Lower lobe of right lung (tissue), 2 donors: ENCODE measurements at regions not wholly inside any gene's neighbourhood (a gene's known extent, or its start where the extent isn't known, plus 50 kb on each side); places are given as distances from the start of the nearest gene placed in this dataset.

Source experiments
- ATAC-seq, 2 donors: fragments of 200-7000 bp; cut with Tn5 transposase; one replicate each; pipeline ENCODE4 v1.9.1; 2020 to 2022; ENCODE audit warnings: mild to moderate bottlenecking in 2 of 2, moderate library complexity in 2 of 2
- DNase-seq: peaks from one replicate; pipeline ENCODE4 v3.0.0-alpha.2; 2020
- H3K27ac ChIP-seq: fragments of 200-600 bp; one replicate; pipeline ENCODE4 v1.8.0; 2022
- H3K27me3 ChIP-seq: fragments of 200-600 bp; one replicate; pipeline ENCODE4 v1.8.0; 2022; ENCODE audit warnings: low read depth
- H3K36me3 ChIP-seq: fragments of 200-600 bp; one replicate; pipeline ENCODE4 v1.8.0; 2022; ENCODE audit warnings: mild to moderate bottlenecking
- H3K4me1 ChIP-seq: fragments of 200-600 bp; one replicate; pipeline ENCODE4 v1.8.0; 2022
- H3K4me3 ChIP-seq: fragments of 200-600 bp; one replicate; pipeline ENCODE4 v1.8.0; 2022; ENCODE audit warnings: mild to moderate bottlenecking
- H3K9me3 ChIP-seq: fragments of 200-600 bp; one replicate; pipeline ENCODE4 v1.8.0; 2022
- intact Hi-C: fragments of 100-400 bp; cut with DNase I; formaldehyde crosslinking; loops from one replicate; pipeline ENCODE4 v1.11.0; 2022
- TF ChIP-seq, protein P1 (sequence below): fragments of 200-600 bp; IDR thresholded peaks from one replicate; pipeline ENCODE4 v1.8.0; 2022; ENCODE audit warnings: antibody characterized with exemption, mild to moderate bottlenecking
- donor health status: DM: no; HTN: yes; CAD: no; lungs with severe emphysema.

DNA sequence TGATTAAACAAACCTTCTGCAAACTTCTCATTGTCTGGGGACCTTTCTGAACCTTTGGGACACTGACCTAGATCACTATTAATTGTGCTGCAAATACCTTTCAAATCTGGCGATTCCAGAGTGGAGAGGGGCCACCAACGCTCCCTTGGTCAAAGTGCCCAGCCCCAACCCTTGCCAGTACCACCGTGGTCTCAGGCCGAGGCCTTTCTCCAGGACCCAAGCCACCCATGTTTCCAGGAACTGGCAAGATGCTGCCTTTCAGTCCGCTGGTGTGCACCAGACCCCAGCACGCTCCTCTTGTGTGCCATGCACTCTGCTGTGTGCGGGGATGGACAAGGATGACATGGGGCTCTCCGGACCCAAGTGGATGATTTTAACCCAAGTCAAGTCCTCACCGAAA, 91.1 kb upstream of the MGMT start:
- H3K4me1 ChIP-seq = no peaks in the 10 kb centered on the region
- no peaks in the 10 kb centered on the region for H3K9me3 ChIP-seq
- H3K36me3 ChIP-seq = no peaks in the 10 kb centered on the region
- intact Hi-C loops = no loop called here
- no peak overlapping the region for H3K27ac ChIP-seq
- ATAC-seq (no peak), DNase-seq (no peak)
- peaks cover 6% of the 10 kb centered on the region for H3K27me3 ChIP-seq
- no peak overlapping the region for H3K4me3 ChIP-seq
- TF ChIP-seq, protein P1, sequence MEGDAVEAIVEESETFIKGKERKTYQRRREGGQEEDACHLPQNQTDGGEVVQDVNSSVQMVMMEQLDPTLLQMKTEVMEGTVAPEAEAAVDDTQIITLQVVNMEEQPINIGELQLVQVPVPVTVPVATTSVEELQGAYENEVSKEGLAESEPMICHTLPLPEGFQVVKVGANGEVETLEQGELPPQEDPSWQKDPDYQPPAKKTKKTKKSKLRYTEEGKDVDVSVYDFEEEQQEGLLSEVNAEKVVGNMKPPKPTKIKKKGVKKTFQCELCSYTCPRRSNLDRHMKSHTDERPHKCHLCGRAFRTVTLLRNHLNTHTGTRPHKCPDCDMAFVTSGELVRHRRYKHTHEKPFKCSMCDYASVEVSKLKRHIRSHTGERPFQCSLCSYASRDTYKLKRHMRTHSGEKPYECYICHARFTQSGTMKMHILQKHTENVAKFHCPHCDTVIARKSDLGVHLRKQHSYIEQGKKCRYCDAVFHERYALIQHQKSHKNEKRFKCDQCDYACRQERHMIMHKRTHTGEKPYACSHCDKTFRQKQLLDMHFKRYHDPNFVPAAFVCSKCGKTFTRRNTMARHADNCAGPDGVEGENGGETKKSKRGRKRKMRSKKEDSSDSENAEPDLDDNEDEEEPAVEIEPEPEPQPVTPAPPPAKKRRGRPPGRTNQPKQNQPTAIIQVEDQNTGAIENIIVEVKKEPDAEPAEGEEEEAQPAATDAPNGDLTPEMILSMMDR = no peak

DNA sequence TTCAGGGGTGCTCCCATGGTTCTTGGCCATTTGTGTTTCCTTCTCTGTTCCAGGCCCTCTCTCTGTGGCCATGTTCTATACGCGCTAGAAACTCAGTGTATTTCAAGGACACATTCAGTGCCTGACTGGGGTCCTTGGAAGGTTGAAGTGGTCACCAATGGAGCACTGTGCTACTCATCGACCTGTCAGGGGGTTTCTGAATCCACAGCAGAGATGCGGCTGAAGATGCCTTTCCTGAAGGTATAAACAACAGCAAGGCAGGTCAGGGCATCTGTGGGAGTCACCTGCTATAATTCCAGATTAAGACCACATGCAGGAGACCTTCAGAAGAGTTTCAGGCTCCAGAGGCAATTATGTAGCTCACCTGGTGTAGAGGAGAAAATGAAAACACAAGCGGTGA, 86.8 kb upstream of the MGMT start:
- Histone ChIP-seq H3K36me3 (no peaks in the 10 kb centered on the region), H3K4me3 (no peak overlapping the region), H3K27ac (no peak overlapping the region), H3K4me1 (no peaks in the 10 kb centered on the region), H3K27me3 (no peaks in the 10 kb centered on the region), H3K9me3 (no peaks in the 10 kb centered on the region)
- intact Hi-C loops = no loop called here
- TF ChIP-seq, protein P1 = no peak
- DNase-seq (no peak), ATAC-seq (no peak)

DNA sequence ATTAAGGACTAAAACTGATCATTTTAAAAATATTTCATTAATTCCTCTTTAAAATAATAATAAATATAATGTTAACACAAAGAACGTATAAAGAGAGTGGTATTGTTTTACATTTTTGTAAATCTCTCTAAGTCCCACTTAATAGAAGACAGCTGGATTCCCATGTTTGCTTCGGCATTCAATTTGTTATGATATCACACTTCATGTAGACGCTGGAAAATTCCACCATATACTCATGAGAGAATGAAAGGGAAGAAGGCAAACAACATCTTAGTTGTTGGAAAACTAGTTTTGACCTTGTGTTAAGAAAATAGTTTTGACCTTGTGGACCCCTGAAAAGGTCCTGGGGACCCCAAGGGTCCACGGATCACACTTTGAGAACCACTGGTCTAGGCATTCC, 85.3 kb upstream of the MGMT start:
- intact Hi-C loops = no loop called here
- H3K27ac ChIP-seq = no peak overlapping the region
- H3K4me3 ChIP-seq = no peak overlapping the region
- DNase-seq (no peak), ATAC-seq (no peak)
- H3K27me3 ChIP-seq = no peaks in the 10 kb centered on the region
- H3K4me1 ChIP-seq = no peaks in the 10 kb centered on the region
- H3K36me3 ChIP-seq = no peaks in the 10 kb centered on the region
- no peaks in the 10 kb centered on the region for H3K9me3 ChIP-seq
- TF ChIP-seq, protein P1 = no peak

DNA sequence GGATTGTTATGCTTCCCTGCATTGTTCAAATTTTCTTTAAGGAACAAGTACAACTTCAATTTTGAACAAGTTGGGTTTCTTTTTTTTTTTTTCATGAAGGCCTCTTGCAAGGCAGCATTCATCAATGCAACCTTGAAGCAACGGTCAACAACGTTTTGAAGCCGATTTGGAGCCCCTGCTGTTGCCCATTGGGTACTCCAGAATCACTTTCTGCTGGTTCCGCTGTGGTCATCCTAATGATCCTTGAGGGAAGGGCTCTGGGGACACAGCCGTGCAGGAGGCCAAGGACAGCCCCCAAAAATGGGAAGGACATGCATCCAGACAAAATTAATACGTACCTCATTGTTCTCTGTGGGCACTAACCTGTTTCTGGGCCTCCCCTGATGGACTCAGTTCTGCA, 84.6 kb upstream of the MGMT start:
- no peak overlapping the region for H3K27ac ChIP-seq
- intact Hi-C loops = no loop called here

DNA sequence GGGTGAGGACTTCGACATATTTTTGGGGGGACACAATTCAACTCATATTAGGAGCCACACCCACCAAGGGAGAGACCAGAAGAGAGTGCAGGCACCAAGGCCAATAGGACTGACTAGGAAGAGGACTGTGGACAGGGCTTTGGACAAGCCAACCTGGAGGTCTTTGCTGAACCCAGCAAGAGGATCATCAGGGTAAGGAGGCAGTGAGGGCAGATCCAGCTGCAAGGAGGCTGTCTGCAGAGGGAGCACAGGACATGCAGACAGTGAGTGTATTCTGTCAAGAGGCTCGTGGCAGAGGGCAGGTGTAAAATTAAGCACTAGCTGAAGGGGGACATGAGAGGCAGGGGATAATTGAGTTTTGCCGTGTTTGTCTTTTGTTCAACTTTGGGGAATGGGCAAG, 83.4 kb upstream of the MGMT start:
- no peak overlapping the region for H3K27ac ChIP-seq
- H3K36me3 ChIP-seq = no peaks in the 10 kb centered on the region
- TF ChIP-seq, protein P1 = no peak
- DNase-seq (no peak), ATAC-seq (no peak)
- H3K9me3 ChIP-seq = no peaks in the 10 kb centered on the region
- no peaks in the 10 kb centered on the region for H3K4me1 ChIP-seq
- H3K4me3 ChIP-seq = no peak overlapping the region
- H3K27me3 ChIP-seq = no peaks in the 10 kb centered on the region
- intact Hi-C loops = no loop called here

More for the DNA sequence above, 84.6 kb upstream of the MGMT start:
- no peak for ATAC-seq
- DNase-seq = no peak
- H3K4me3 ChIP-seq = no peak overlapping the region
- H3K27me3 ChIP-seq = no peaks in the 10 kb centered on the region
- TF ChIP-seq, protein P1 = no peak
- H3K36me3 ChIP-seq = no peaks in the 10 kb centered on the region
- H3K4me1 ChIP-seq = no peaks in the 10 kb centered on the region
- no peaks in the 10 kb centered on the region for H3K9me3 ChIP-seq

DNA sequence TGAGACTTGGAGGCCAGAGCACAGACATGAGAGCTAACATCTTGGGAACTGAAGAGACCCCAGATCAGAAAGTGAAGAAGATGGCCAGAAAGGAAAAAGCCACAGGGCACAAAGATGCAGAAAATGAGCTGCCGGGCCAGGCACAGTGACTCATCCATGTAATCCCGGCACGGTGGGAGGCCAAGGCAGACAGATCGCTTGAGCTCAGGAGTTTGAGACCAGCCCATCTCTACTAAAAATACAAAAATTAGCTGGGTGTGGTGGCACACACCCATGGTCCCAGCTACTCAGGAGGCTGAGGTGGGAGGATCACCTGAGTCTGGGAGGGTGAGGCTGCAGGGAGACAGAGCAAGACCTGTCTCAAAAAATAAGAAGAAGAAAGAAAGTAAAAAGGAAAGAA, 81.4 kb upstream of the MGMT start:
- Histone ChIP-seq H3K27ac (no peak overlapping the region), H3K4me1 (no peaks in the 10 kb centered on the region), H3K36me3 (no peaks in the 10 kb centered on the region), H3K27me3 (no peaks in the 10 kb centered on the region), H3K9me3 (no peaks in the 10 kb centered on the region), H3K4me3 (no peak overlapping the region)
- intact Hi-C loops = no loop called here
- no peak for DNase-seq
- TF ChIP-seq, protein P1 = no peak
- no peak for ATAC-seq
